SH-SY5Y (cell line): ENCODE measurements at regions not wholly inside any gene's neighbourhood (a gene's known extent, or its start where the extent isn't known, plus 50 kb on each side); places are given as distances from the start of the nearest gene placed in this dataset.

Source experiments
- GATA2 ChIP-seq: IDR thresholded peaks from 2 replicates; pipeline ENCODE4 v1.6.1; 2011; ENCODE audit warnings: mild to moderate bottlenecking, low read depth, low read length
- GATA3 ChIP-seq: IDR thresholded peaks from 2 replicates; pipeline ENCODE4 v1.6.1; 2011; ENCODE audit warnings: low read depth, mild to moderate bottlenecking, low read length, moderate library complexity

GRCh38 chr3:161796780-161797179 is 300.2 kb downstream of the OTOL1 start:
- TF ChIP-seq GATA2 (no peak), GATA3 (no peak)

- no peak for TF ChIP-seq GATA3
- no peak for TF ChIP-seq GATA2
Measured at GRCh38 chr3:161798016-161798415, 301.4 kb downstream of the OTOL1 start.

GRCh38 chr3:161800985-161801559 is 304.5 kb downstream of the OTOL1 start:
- TF ChIP-seq GATA3 (no peak), GATA2 (no peak)

GRCh38 chr3:161818106-161818505 is 321.5 kb downstream of the OTOL1 start:
- no peak for TF ChIP-seq GATA2
- no peak for TF ChIP-seq GATA3

- TF ChIP-seq GATA3 (no peak), GATA2 (no peak)
Measured at GRCh38 chr3:161821591-161821990, 325.0 kb downstream of the OTOL1 start.

- TF ChIP-seq GATA2 = no peak
- no peak for TF ChIP-seq GATA3
Measured at GRCh38 chr3:161822291-161822690, 325.7 kb downstream of the OTOL1 start.

- TF ChIP-seq GATA2 = no peak
- no peak for TF ChIP-seq GATA3
Measured at GRCh38 chr3:161823910-161824309, 327.3 kb downstream of the OTOL1 start.

- TF ChIP-seq GATA3 = no peak
- no peak for TF ChIP-seq GATA2
Measured at GRCh38 chr3:161838021-161838420, 341.4 kb downstream of the OTOL1 start.

GRCh38 chr3:161848376-161848775 is 351.8 kb downstream of the OTOL1 start:
- no peak for TF ChIP-seq GATA2
- no peak for TF ChIP-seq GATA3

GRCh38 chr3:161851941-161852566 is 355.4 kb downstream of the OTOL1 start:
- TF ChIP-seq GATA3 (no peak), GATA2 (no peak)

- TF ChIP-seq GATA2 = no peak
- TF ChIP-seq GATA3 = no peak
Measured at GRCh38 chr3:161852744-161853143, 356.1 kb downstream of the OTOL1 start.

- TF ChIP-seq GATA3 = no peak
- TF ChIP-seq GATA2 = no peak
Measured at GRCh38 chr3:161854232-161854771, 357.7 kb downstream of the OTOL1 start.

- TF ChIP-seq GATA2 (no peak), GATA3 (no peak)
Measured at GRCh38 chr3:161859057-161859456, 362.4 kb downstream of the OTOL1 start.

GRCh38 chr3:161859865-161860450 is 363.4 kb downstream of the OTOL1 start:
- TF ChIP-seq GATA3 (no peak), GATA2 (no peak)

- no peak for TF ChIP-seq GATA3
- TF ChIP-seq GATA2 = no peak
Measured at GRCh38 chr3:161863775-161864174, 367.2 kb downstream of the OTOL1 start.
